Effector memory CD4-positive, alpha-beta T cell (primary cell): ENCODE measurements at regions not wholly inside any gene's neighbourhood (a gene's known extent, or its start where the extent isn't known, plus 50 kb on each side); places are given as distances from the start of the nearest gene placed in this dataset.

Source experiments
- DNase-seq, 3 donors: peaks; one replicate each; pipeline ENCODE4 v3.0.0-alpha.2; 2020
- H3K27ac ChIP-seq: 2 replicates; pipeline ENCODE4 v1.7.0; 2013; ENCODE audit warnings: mild to moderate bottlenecking, low read length, moderate library complexity; ENCODE audit not compliant: insufficient read depth, poor library complexity, severe bottlenecking
- H3K27me3 ChIP-seq: replicated peaks from 2 replicates; pipeline ENCODE4 v1.7.0; 2013; ENCODE audit warnings: mild to moderate bottlenecking, low read length; ENCODE audit not compliant: insufficient read depth, control insufficient read depth, poor library complexity, severe bottlenecking
- H3K36me3 ChIP-seq: 2 replicates; pipeline ENCODE4 v1.7.0; 2013; ENCODE audit warnings: mild to moderate bottlenecking, low read length, moderate library complexity; ENCODE audit not compliant: control insufficient read depth, insufficient read depth
- H3K4me1 ChIP-seq: 2 replicates; pipeline ENCODE4 v1.7.0; 2013; ENCODE audit warnings: low read length, mild to moderate bottlenecking; ENCODE audit not compliant: control insufficient read depth, insufficient read depth, poor library complexity, severe bottlenecking
- H3K4me3 ChIP-seq: 2 replicates; pipeline ENCODE4 v1.7.0; 2013; ENCODE audit warnings: low read length, low read depth, mild to moderate bottlenecking; ENCODE audit not compliant: insufficient read depth, poor library complexity, severe bottlenecking
- H3K9me3 ChIP-seq: 2 replicates; pipeline ENCODE4 v1.7.0; 2013; ENCODE audit warnings: mild to moderate bottlenecking, low read length, moderate library complexity; ENCODE audit not compliant: control insufficient read depth

GRCh38 chr2:219877728-219878127 lies 250.3 kb downstream of the SLC4A3 start:
- no peak overlapping the region for H3K27ac ChIP-seq
- no peaks in the 10 kb centered on the region for H3K27me3 ChIP-seq

DNA sequence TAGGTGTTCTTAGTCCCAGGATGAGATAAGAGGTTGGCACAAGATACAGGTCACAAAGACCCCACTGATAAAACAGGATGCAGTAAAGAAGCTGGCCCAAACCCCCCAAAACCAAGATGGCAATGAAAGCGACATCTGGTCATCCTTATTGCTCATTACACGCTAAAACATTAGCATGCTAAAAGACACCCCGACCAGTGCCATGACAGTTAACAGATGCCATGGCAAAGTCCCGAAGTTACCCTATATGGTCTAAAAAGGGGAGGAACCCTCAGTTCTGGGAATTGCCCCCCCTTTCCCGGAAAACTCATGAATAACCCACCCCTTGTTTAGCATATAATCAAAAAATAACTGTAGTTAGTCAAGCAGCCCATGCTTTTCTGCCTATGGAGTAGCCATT lies 251.1 kb downstream of the SLC4A3 start:
- no peaks in the 10 kb centered on the region for H3K27me3 ChIP-seq
- no peaks in the 10 kb centered on the region for H3K9me3 ChIP-seq
- H3K4me1 ChIP-seq, result no peaks in the 10 kb centered on the region
- H3K4me3 ChIP-seq, result no peak overlapping the region
- no peaks in the 10 kb centered on the region for H3K36me3 ChIP-seq
- H3K27ac ChIP-seq, result no peak overlapping the region
- no peak for DNase-seq

More at GRCh38 chr2:219877728-219878127, 250.3 kb downstream of the SLC4A3 start:
- no peak for DNase-seq
- H3K4me1 ChIP-seq, result no peaks in the 10 kb centered on the region
- no peaks in the 10 kb centered on the region for H3K36me3 ChIP-seq
- H3K9me3 ChIP-seq, result no peaks in the 10 kb centered on the region
- no peak overlapping the region for H3K4me3 ChIP-seq

- no peak overlapping the region for H3K27ac ChIP-seq
- H3K4me3 ChIP-seq, result no peak overlapping the region
- H3K36me3 ChIP-seq, result no peaks in the 10 kb centered on the region
- H3K27me3 ChIP-seq, result no peaks in the 10 kb centered on the region
- H3K9me3 ChIP-seq, result no peaks in the 10 kb centered on the region
- H3K4me1 ChIP-seq, result no peaks in the 10 kb centered on the region
- DNase-seq, result no peak
Measured at GRCh38 chr2:219881851-219882250, 254.4 kb downstream of the SLC4A3 start.

- no peaks in the 10 kb centered on the region for H3K9me3 ChIP-seq
- H3K4me3 ChIP-seq, result no peak overlapping the region
- DNase-seq, result no peak
- no peaks in the 10 kb centered on the region for H3K4me1 ChIP-seq
- H3K36me3 ChIP-seq, result no peaks in the 10 kb centered on the region
- no peak overlapping the region for H3K27ac ChIP-seq
- no peaks in the 10 kb centered on the region for H3K27me3 ChIP-seq
Measured at GRCh38 chr2:219886615-219887014, 259.2 kb downstream of the SLC4A3 start.

DNA sequence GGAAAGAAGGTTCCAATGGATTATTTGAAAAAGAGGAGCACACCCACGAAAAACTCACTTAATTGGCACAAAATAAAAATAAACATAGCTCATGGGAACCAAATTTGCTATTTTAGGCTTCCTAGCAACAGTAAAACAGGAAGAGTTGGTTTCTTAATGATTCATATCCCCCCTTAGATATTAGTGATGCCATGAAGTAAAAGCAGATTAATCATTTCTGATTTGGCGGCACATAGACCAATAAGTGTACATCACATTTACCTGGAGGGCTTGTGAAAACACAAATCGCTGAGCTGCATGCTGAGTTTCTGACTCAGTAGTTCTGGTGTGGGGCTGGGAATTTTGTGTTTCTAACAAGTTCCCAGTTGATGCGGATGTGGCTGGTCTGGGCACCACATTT lies 260.4 kb downstream of the SLC4A3 start:
- no peak overlapping the region for H3K27ac ChIP-seq
- H3K4me1 ChIP-seq, result no peaks in the 10 kb centered on the region
- no peak overlapping the region for H3K4me3 ChIP-seq
- H3K27me3 ChIP-seq, result no peaks in the 10 kb centered on the region
- no peak for DNase-seq
- no peaks in the 10 kb centered on the region for H3K36me3 ChIP-seq
- no peaks in the 10 kb centered on the region for H3K9me3 ChIP-seq

DNA sequence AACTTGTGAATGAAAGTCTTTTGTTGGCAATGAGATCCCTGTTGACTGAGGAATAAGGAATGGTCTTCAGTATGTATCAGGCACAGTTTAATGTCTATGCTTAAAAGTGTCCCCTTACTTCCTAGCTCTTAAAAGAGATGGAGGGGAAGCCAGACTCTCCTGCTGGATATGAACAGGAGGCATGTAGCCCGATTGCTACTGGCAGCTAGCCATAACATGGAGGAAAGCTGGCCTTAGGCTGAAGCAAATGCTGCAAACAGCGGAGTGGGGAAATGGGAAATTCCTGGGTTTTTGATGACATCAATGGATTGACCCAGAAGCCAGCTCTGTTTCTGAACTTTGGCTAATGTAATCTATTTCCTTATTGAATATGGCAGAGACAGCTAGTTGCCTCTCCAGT lies 266.1 kb downstream of the SLC4A3 start:
- Histone ChIP-seq H3K36me3 (no peaks in the 10 kb centered on the region), H3K27me3 (no peaks in the 10 kb centered on the region), H3K9me3 (no peaks in the 10 kb centered on the region), H3K27ac (no peak overlapping the region), H3K4me1 (no peaks in the 10 kb centered on the region), H3K4me3 (no peak overlapping the region)
- DNase-seq, result no peak

- no peaks in the 10 kb centered on the region for H3K36me3 ChIP-seq
- no peak overlapping the region for H3K4me3 ChIP-seq
- DNase-seq, result no peak
- H3K9me3 ChIP-seq, result no peaks in the 10 kb centered on the region
- no peaks in the 10 kb centered on the region for H3K27me3 ChIP-seq
- no peak overlapping the region for H3K27ac ChIP-seq
- H3K4me1 ChIP-seq, result no peaks in the 10 kb centered on the region
Measured at GRCh38 chr2:219897456-219897855, 270.0 kb downstream of the SLC4A3 start.

DNA sequence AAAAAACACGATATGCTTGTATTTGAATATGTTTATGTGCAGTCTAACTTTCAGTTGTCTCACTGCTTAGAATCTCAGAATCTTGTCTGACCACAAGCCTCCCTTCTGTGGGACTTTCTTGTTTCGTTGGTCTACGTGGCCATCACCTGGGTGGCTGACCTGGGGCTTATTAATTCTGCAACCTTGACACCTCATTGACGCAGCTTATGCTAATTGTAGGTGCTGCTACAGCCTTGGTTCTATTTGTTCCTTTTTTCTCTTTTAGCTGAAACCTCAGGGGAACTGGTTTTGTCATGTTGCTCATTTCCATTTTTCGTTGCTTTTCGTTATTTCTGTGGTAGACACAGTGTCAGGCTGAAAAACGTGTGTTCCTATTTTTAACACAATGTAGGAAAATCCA lies 273.7 kb downstream of the SLC4A3 start:
- no peak overlapping the region for H3K27ac ChIP-seq
- H3K36me3 ChIP-seq, result no peaks in the 10 kb centered on the region
- no peaks in the 10 kb centered on the region for H3K9me3 ChIP-seq
- H3K27me3 ChIP-seq, result no peaks in the 10 kb centered on the region
- no peak for DNase-seq
- H3K4me3 ChIP-seq, result no peak overlapping the region
- H3K4me1 ChIP-seq, result no peaks in the 10 kb centered on the region

GRCh38 chr2:219902891-219903552 lies 275.6 kb downstream of the SLC4A3 start:
- no peaks in the 10 kb centered on the region for H3K4me1 ChIP-seq
- no peaks in the 10 kb centered on the region for H3K9me3 ChIP-seq
- H3K36me3 ChIP-seq, result no peaks in the 10 kb centered on the region
- H3K27me3 ChIP-seq, result no peaks in the 10 kb centered on the region
- no peak overlapping the region for H3K27ac ChIP-seq
- DNase-seq, result no peak
- H3K4me3 ChIP-seq, result no peak overlapping the region

DNA sequence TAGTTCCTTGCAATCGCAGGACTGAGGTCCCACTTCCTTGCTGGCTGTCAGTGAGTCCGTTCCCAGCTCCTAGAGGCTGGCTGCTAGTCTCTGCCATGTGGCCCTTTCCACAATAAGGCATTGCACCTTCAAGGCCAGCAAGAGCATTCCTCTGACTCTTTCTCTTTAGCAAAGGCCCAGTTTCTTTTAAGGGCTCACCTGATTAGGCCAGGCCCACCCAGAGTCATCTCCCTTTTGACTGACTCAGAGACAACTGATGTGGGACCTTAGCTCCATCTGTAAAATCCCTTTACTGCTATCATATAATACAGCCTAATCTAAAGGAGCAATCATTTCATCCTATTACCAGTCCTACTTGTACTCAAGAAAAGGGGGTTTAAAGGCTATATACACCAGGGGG lies 278.2 kb downstream of the SLC4A3 start:
- Histone ChIP-seq H3K4me1 (no peaks in the 10 kb centered on the region), H3K36me3 (no peaks in the 10 kb centered on the region), H3K27ac (no peak overlapping the region), H3K27me3 (no peaks in the 10 kb centered on the region), H3K4me3 (no peak overlapping the region), H3K9me3 (no peaks in the 10 kb centered on the region)
- DNase-seq, result no peak
